ENCODE measurements at regions not wholly inside any gene's neighbourhood (a gene's known extent, or its start where the extent isn't known, plus 50 kb on each side); places are given as distances from the start of the nearest gene placed in this dataset.

DNA sequence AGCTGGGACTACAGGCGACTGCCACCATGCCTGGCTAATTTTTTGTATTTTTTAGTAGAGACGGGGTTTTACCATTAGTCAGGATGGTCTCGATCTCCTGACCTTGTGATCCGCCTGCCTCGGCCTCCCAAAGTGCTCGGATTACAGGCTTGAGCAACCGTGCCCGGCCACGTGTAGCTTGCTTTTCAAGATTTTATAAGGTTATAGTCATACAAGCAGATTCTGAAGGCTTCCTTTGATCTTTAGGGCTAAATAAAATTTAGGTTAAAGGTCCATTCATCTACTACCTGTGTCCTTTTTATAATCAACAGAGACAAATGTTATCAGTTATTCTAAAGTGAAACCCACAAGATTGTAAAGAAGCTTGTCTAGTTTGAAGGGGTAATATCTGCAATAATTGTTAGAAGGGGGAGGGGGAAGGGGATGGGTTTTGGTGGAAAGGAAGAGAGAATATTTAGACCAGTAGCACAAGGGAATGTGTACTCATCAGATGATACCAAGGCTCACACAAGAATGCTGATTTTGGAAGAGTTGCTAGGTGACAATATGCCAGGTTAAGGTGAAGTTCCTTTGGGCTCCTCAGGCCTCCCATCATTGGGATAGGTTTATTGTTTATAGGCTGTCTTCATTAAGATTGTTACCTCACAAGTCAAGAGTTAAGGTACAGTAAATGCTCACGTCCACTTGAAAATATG, 284.7 kb downstream of the ALDH8A1 start:
- TF ChIP-seq POLR2A (IDR thresholded peaks at IDR 0.05) (no peak), CTCF (IDR thresholded peaks at IDR 0.05) (no peak)

Measured in right lobe of liver (tissue), 4 donors.